Loucy (cell line): ENCODE measurements at regions not wholly inside any gene's neighbourhood (a gene's known extent, or its start where the extent isn't known, plus 50 kb on each side); places are given as distances from the start of the nearest gene placed in this dataset.

Experiments
- CTCF ChIP-seq: fragments of 200-600 bp; sonication (generic); conservative IDR thresholded peaks from 2 replicates; pipeline ENCODE4 v1.5.1; 2014; ENCODE audit warnings: mild to moderate bottlenecking, antibody characterized with exemption, low read length
- EZH2phosphoT487 ChIP-seq: fragments of 200-600 bp; IDR thresholded peaks from 2 replicates; pipeline ENCODE4 v1.6.1; 2018; ENCODE audit warnings: antibody characterized with exemption, mild to moderate bottlenecking, moderate library complexity, borderline replicate concordance

- no peak for TF ChIP-seq CTCF
- no peak for TF ChIP-seq EZH2phosphoT487
Measured at GRCh38 chr5:99068944-99069650, 140.3 kb upstream of the CHD1 start.
